Naive thymus-derived CD8-positive, alpha-beta T cell (primary cell): ENCODE measurements at regions not wholly inside any gene's neighbourhood (a gene's known extent, or its start where the extent isn't known, plus 50 kb on each side); places are given as distances from the start of the nearest gene placed in this dataset.

Experiments used
- ATAC-seq, 2 donors: fragments of 150-1000 bp; cut with Tn5 transposase in 1 of 2; sonication (Bioruptor Pico), chemical (Tn5 transposase) in 1 of 2; 1 replicate in 1 of 2; 2 replicates in 1 of 2; pipeline ENCODE4 v1.10.0; 2021; ENCODE audit warnings: mild to moderate bottlenecking in 2 of 2, moderate library complexity in 2 of 2
- POLR2A ChIA-PET: fragments of 350-600 bp; sonication (Branson Sonifier 250); formaldehyde crosslinking; loops from one replicate; lab custom pipeline; 2021; ENCODE audit warnings: antibody characterized with exemption; lab: Charles Lee
- DNase-seq, 10 donors: peaks; one replicate each; pipeline versions ENCODE4 v3.0.0 to v3.0.0-alpha.2; 2020 to 2022
- H3K27ac Mint-ChIP-seq, 10 donors: one replicate each; pipeline ENCODE4 v1.8.0; 2020 to 2022; ENCODE audit warnings: mild to moderate bottlenecking in 10 of 10, mixed read lengths in 10 of 10, moderate library complexity in 4 of 10, inconsistent platforms in 1 of 10
- H3K27me3 Mint-ChIP-seq, 5 donors: one replicate each; pipeline ENCODE4 v1.8.0; 2021 to 2022; ENCODE audit warnings: mixed read lengths in 5 of 5
- H3K36me3 Mint-ChIP-seq, 3 donors: one replicate each; pipeline ENCODE4 v1.8.0; 2020 to 2022; ENCODE audit warnings: mixed read lengths in 3 of 3, mild to moderate bottlenecking in 2 of 3, inconsistent platforms in 1 of 3
- H3K4me1 Mint-ChIP-seq, 4 donors: one replicate each; pipeline ENCODE4 v1.8.0; 2021 to 2022; ENCODE audit warnings: mixed read lengths in 4 of 4
- H3K4me3 Mint-ChIP-seq, 10 donors: one replicate each; pipeline ENCODE4 v1.8.0; 2020 to 2022; ENCODE audit warnings: mild to moderate bottlenecking in 10 of 10, mixed read lengths in 10 of 10, moderate library complexity in 6 of 10, inconsistent platforms in 1 of 10
- H3K9me3 Mint-ChIP-seq, 9 donors: one replicate each; pipeline ENCODE4 v1.8.0; 2020 to 2022; ENCODE audit warnings: mixed read lengths in 9 of 9, mild to moderate bottlenecking in 3 of 9, inconsistent platforms in 1 of 9, moderate library complexity in 1 of 9

GRCh38 chr17:37802712-37803416 is 58.0 kb upstream of the HNF1B start:
- POLR2A ChIA-PET, result no interaction called here
- Mint-ChIP-seq H3K27me3 (peaks cover 0 to 8% (median 3%) of the 10 kb centered on the region in 5 donors), H3K4me3 (no peak overlapping the region), H3K4me1 (peaks cover 0 to 3% (median under 1%) of the 10 kb centered on the region in 4 donors), H3K9me3 (no peaks in the 10 kb centered on the region), H3K27ac (no peak overlapping the region), H3K36me3 (no peaks in the 10 kb centered on the region)
- no peak for DNase-seq
- ATAC-seq, result no peak

DNA sequence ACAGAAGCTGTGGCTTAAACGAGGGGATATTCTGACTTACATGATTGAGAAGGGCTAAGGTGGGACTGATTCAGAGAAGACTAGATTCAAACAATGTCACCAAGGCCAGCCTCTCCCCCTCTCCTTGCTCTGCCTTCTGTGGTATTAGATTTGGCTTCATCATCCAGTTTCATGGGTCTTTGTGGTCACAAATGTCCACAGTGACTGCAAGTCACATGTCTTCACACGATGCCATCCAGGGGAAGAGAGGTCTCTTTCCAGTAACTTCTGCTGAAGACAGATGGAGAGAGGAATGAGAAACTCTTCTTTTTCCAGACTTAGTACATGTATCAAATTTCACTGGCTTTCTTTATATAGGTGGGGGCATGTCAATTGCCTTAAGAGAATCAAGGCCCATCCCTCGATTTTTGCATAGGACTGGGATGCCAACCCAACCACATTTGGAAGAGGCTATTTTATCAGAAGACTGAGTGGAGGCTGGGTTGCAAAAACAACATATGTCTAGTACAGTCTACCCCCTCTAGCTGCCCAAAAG is 57.3 kb upstream of the HNF1B start:
- H3K27ac Mint-ChIP-seq, result no peak overlapping the region
- peaks cover 0 to 3% (median under 1%) of the 10 kb centered on the region in 4 donors for H3K4me1 Mint-ChIP-seq
- no peak overlapping the region for H3K4me3 Mint-ChIP-seq
- DNase-seq (no peak), ATAC-seq (no peak)
- no peaks in the 10 kb centered on the region for H3K9me3 Mint-ChIP-seq
- POLR2A ChIA-PET, result no interaction called here
- H3K27me3 Mint-ChIP-seq, result peaks cover 0 to 10% (median 4%) of the 10 kb centered on the region in 5 donors
- H3K36me3 Mint-ChIP-seq, result no peaks in the 10 kb centered on the region

DNA sequence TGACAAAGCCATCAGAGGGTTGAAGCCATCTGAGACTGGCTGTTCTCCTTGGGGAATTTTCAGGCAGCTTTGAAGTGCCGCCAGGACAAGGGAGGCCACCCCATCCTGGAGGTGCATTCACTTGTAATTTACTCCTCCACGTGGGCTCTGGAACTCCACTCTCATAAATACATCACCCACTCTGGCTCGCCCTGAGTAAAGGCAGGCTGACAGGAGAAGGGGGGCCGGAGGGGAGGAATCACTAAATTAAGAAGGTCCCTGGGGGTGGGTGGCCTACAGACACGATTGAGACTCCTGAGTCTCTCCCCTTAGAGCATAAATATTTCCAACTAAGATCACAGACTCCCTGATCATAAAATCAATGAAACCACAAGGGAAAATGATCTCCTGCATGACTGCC is 56.3 kb upstream of the HNF1B start:
- no peak overlapping the region for H3K27ac Mint-ChIP-seq
- no peak for ATAC-seq
- POLR2A ChIA-PET, result no interaction called here

GRCh38 chr17:37797206-37797605 is 52.3 kb upstream of the HNF1B start:
- Mint-ChIP-seq H3K36me3 (no peaks in the 10 kb centered on the region), H3K9me3 (no peaks in the 10 kb centered on the region), H3K4me1 (peaks cover 0 to 3% (median under 1%) of the 10 kb centered on the region in 4 donors), H3K27ac (no peak overlapping the region), H3K27me3 (peaks cover 0 to 10% (median 7%) of the 10 kb centered on the region in 5 donors), H3K4me3 (no peak overlapping the region)
- no peak for DNase-seq
- ATAC-seq, result no peak
- POLR2A ChIA-PET, result no interaction called here

More for the DNA sequence above, 56.3 kb upstream of the HNF1B start:
- Mint-ChIP-seq H3K4me1 (peaks cover 0 to 3% (median under 1%) of the 10 kb centered on the region in 4 donors), H3K9me3 (no peaks in the 10 kb centered on the region), H3K27me3 (peaks cover 0 to 10% (median 4%) of the 10 kb centered on the region in 5 donors), H3K4me3 (no peak overlapping the region), H3K36me3 (no peaks in the 10 kb centered on the region)
- DNase-seq, result no peak

DNA sequence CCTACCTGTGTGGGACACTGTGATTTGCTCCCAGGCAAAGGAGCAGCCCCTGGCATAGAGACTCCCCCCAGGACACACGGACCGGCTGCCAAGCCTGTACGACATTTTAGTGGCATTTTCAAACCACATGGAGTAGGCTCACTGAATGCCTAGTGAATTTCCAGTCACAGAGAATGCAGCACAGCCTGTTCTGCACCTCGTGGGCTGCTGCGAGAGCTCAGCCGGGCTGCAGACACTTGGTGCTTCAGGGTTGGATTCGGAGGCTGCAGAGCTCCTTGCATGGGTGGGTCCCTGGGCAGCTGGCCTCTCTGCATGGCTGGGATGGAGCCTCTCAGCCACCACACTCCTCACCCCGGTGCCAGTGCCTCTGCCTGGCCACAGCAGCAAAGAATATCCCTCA is 51.2 kb upstream of the HNF1B start:
- Mint-ChIP-seq H3K4me3 (no peak overlapping the region), H3K4me1 (peaks cover 0 to 3% (median under 1%) of the 10 kb centered on the region in 4 donors), H3K36me3 (no peaks in the 10 kb centered on the region), H3K9me3 (no peaks in the 10 kb centered on the region), H3K27me3 (peaks cover 0 to 14% (median 12%) of the 10 kb centered on the region in 5 donors), H3K27ac (no peak overlapping the region)
- POLR2A ChIA-PET, result no interaction called here
- no peak for ATAC-seq
- no peak for DNase-seq
